Smooth muscle cell (in vitro differentiated cells): ENCODE measurements at regions not wholly inside any gene's neighbourhood (a gene's known extent, or its start where the extent isn't known, plus 50 kb on each side); places are given as distances from the start of the nearest gene placed in this dataset.

Experiments used
- DNase-seq: peaks from one replicate; lab custom pipeline; 2025; ENCODE audit not compliant: unreplicated experiment; lab: John Stamatoyannopoulos, UW
- H2AFZ ChIP-seq: fragments of 200-600 bp; sonication (generic); 2 replicates; pipeline ENCODE4 v1.6.0; 2016; ENCODE audit warnings: antibody characterized with exemption, low read depth, mild to moderate bottlenecking
- H3F3A ChIP-seq: fragments of 200-600 bp; sonication (generic); 2 replicates; pipeline ENCODE4 v1.6.0; 2017; ENCODE audit warnings: antibody characterized with exemption, low read depth
- H3K27ac ChIP-seq: fragments of 200-600 bp; sonication (generic); 2 replicates; pipeline ENCODE4 v1.5.1; 2016; ENCODE audit warnings: low read depth, mild to moderate bottlenecking
- H3K27me3 ChIP-seq: fragments of 200-600 bp; sonication (generic); 2 replicates; pipeline ENCODE4 v1.6.1; 2016; ENCODE audit warnings: low read depth, mild to moderate bottlenecking
- H3K36me3 ChIP-seq: fragments of 200-600 bp; sonication (generic); 2 replicates; pipeline ENCODE4 v1.5.1; 2016; ENCODE audit warnings: low read depth
- H3K4me1 ChIP-seq: fragments of 200-600 bp; sonication (generic); 2 replicates; pipeline ENCODE4 v1.5.1; 2016; ENCODE audit warnings: low read depth
- H3K4me2 ChIP-seq: fragments of 200-600 bp; sonication (generic); 2 replicates; pipeline ENCODE4 v1.6.0; 2016; ENCODE audit warnings: mild to moderate bottlenecking
- H3K4me3 ChIP-seq: fragments of 200-600 bp; sonication (generic); 2 replicates; pipeline ENCODE4 v1.5.1; 2016; ENCODE audit warnings: mild to moderate bottlenecking
- H3K79me2 ChIP-seq: fragments of 200-600 bp; sonication (generic); 2 replicates; pipeline ENCODE4 v1.6.0; 2016; ENCODE audit warnings: low read depth, mild to moderate bottlenecking
- H3K9ac ChIP-seq: fragments of 200-600 bp; sonication (generic); 2 replicates; pipeline ENCODE4 v1.6.0; 2016; ENCODE audit warnings: low read depth
- H3K9me3 ChIP-seq: fragments of 200-600 bp; sonication (generic); replicated peaks from 2 replicates; pipeline ENCODE4 v1.5.1; 2016; ENCODE audit warnings: low read depth
- H4K20me1 ChIP-seq: fragments of 200-600 bp; sonication (generic); 2 replicates; pipeline ENCODE4 v1.6.0; 2016; ENCODE audit warnings: low read depth
- CTCF ChIP-seq: fragments of 200-600 bp; sonication (generic); IDR thresholded peaks from 2 replicates; pipeline ENCODE4 v1.5.1; 2017; ENCODE audit warnings: borderline replicate concordance, mild to moderate bottlenecking, antibody characterized with exemption; ENCODE audit not compliant: insufficient read depth, poor library complexity, severe bottlenecking
- WGBS: methylation state at CpG from one replicate; pipeline ENCODE4 v1.1.7; 2016; ENCODE audit warnings: low lambda C conversion rate; 5-methylcytosine and 5-hydroxymethylcytosine counted together

GRCh38 chr10:58888957-58889356, 287.5 kb upstream of the PHYHIPL start:
- Histone ChIP-seq H3K9ac (no peak overlapping the region), H3K27ac (no peak overlapping the region), H3K4me3 (no peak overlapping the region), H4K20me1 (no peaks in the 10 kb centered on the region), H3K4me2 (no peak overlapping the region), H3K27me3 (no peaks in the 10 kb centered on the region), H3K79me2 (no peaks in the 10 kb centered on the region), H3K36me3 (no peaks in the 10 kb centered on the region), H3F3A (no peaks in the 10 kb centered on the region), H3K9me3 (no peaks in the 10 kb centered on the region), H3K4me1 (no peaks in the 10 kb centered on the region), H2AFZ (no peak overlapping the region)
- 70% methylated on average over 3 of the region's 3 CpGs for whole genome bisulfite sequencing
- no peak for TF ChIP-seq CTCF
- DNase-seq = no peak

GRCh38 chr10:58892031-58892531, 284.4 kb upstream of the PHYHIPL start:
- Histone ChIP-seq H3K36me3 (no peaks in the 10 kb centered on the region), H3K79me2 (no peaks in the 10 kb centered on the region), H3F3A (no peaks in the 10 kb centered on the region), H3K4me1 (no peaks in the 10 kb centered on the region), H4K20me1 (no peaks in the 10 kb centered on the region), H3K4me2 (peak overlapping the region; percentile 3), H2AFZ (no peak overlapping the region), H3K9me3 (no peaks in the 10 kb centered on the region), H3K4me3 (no peak overlapping the region), H3K9ac (no peak overlapping the region), H3K27ac (no peak overlapping the region), H3K27me3 (no peaks in the 10 kb centered on the region)
- 50% methylated on average over 3 of the region's 3 CpGs for WGBS
- no peak for DNase-seq
- TF ChIP-seq CTCF = no peak

- no peaks in the 10 kb centered on the region for H3K27me3 ChIP-seq
- no peak overlapping the region for H3K27ac ChIP-seq
- no peaks in the 10 kb centered on the region for H3K4me1 ChIP-seq
- H3K9ac ChIP-seq = no peak overlapping the region
- no peaks in the 10 kb centered on the region for H3K9me3 ChIP-seq
- no peak for DNase-seq
- no peaks in the 10 kb centered on the region for H3K79me2 ChIP-seq
- H4K20me1 ChIP-seq = no peaks in the 10 kb centered on the region
- WGBS = 56% methylated on average over 2 of the region's 2 CpGs
- no peak overlapping the region for H2AFZ ChIP-seq
- no peak for TF ChIP-seq CTCF
- no peak overlapping the region for H3K4me2 ChIP-seq
- no peak overlapping the region for H3K4me3 ChIP-seq
- H3F3A ChIP-seq = no peaks in the 10 kb centered on the region
- no peaks in the 10 kb centered on the region for H3K36me3 ChIP-seq
These were observed 281.5 kb upstream of the PHYHIPL start for GRCh38 chr10:58894929-58895328.

- TF ChIP-seq CTCF = no peak
- Histone ChIP-seq H3K27ac (no peak overlapping the region), H3K4me3 (no peak overlapping the region), H2AFZ (no peak overlapping the region), H3K36me3 (no peaks in the 10 kb centered on the region), H3K27me3 (no peaks in the 10 kb centered on the region), H3K9me3 (no peaks in the 10 kb centered on the region), H4K20me1 (no peaks in the 10 kb centered on the region), H3K4me2 (no peak overlapping the region), H3K9ac (no peak overlapping the region), H3K79me2 (no peaks in the 10 kb centered on the region), H3K4me1 (no peaks in the 10 kb centered on the region), H3F3A (no peaks in the 10 kb centered on the region)
- no peak for DNase-seq
- 88% methylated on average over 1 of the region's 1 CpG for WGBS
These were observed 280.2 kb upstream of the PHYHIPL start for GRCh38 chr10:58896229-58896628.
